Mesenchymal stem cell (in vitro differentiated cells and primary cell): ENCODE measurements at regions not wholly inside any gene's neighbourhood (a gene's known extent, or its start where the extent isn't known, plus 50 kb on each side); places are given as distances from the start of the nearest gene placed in this dataset.
A peak's percentile ranks its signal among the peaks of the same experiment; 100 is the strongest.

ENCODE experiments used
- DNase-seq: peaks from one replicate; pipeline ENCODE4 v3.0.0-alpha.2; 2013
- H2AFZ ChIP-seq: one replicate; pipeline ENCODE4 v1.6.1; 2013; ENCODE audit warnings: low read depth, mild to moderate bottlenecking, control low read depth, inconsistent platforms, low read length, moderate library complexity
- H2AK5ac ChIP-seq: 2 replicates; pipeline ENCODE4 v1.6.1; 2013; ENCODE audit warnings: low read length, moderate library complexity, mild to moderate bottlenecking, inconsistent platforms; ENCODE audit not compliant: severe bottlenecking
- H2BK120ac ChIP-seq: one replicate; pipeline ENCODE4 v1.6.1; 2013; ENCODE audit warnings: low read depth, mild to moderate bottlenecking, inconsistent platforms, low read length, moderate library complexity
- H2BK12ac ChIP-seq, 2 experiments: one replicate each; pipeline ENCODE4 v1.6.1; 2013; ENCODE audit warnings: inconsistent platforms in 2 of 2, low read length in 2 of 2, mild to moderate bottlenecking in 2 of 2, moderate library complexity in 2 of 2, control low read depth in 1 of 2
- H2BK15ac ChIP-seq: one replicate; pipeline ENCODE4 v1.6.1; 2013; ENCODE audit warnings: mild to moderate bottlenecking, low read depth, inconsistent platforms; ENCODE audit not compliant: poor library complexity, severe bottlenecking
- H2BK5ac ChIP-seq: 2 replicates; pipeline ENCODE4 v1.6.1; 2013; ENCODE audit warnings: low read depth, mild to moderate bottlenecking, low read length, control low read depth, inconsistent platforms; ENCODE audit not compliant: poor library complexity, severe bottlenecking
- H3K14ac ChIP-seq, 2 experiments: one replicate each; pipeline ENCODE4 v1.6.1; 2013; ENCODE audit warnings: inconsistent platforms in 2 of 2, low read length in 2 of 2, control low read depth in 1 of 2, mild to moderate bottlenecking in 1 of 2, moderate library complexity in 1 of 2
- H3K18ac ChIP-seq, 2 experiments: one replicate each; pipeline ENCODE4 v1.6.1; 2013; ENCODE audit warnings: inconsistent platforms in 2 of 2, low read length in 2 of 2, control low read depth in 1 of 2, low read depth in 1 of 2, mild to moderate bottlenecking in 1 of 2
- H3K23ac ChIP-seq, 2 experiments: one replicate each; pipeline ENCODE4 v1.6.1; 2013; ENCODE audit warnings: inconsistent platforms in 2 of 2, low read length in 2 of 2, mild to moderate bottlenecking in 2 of 2, moderate library complexity in 2 of 2, control low read depth in 1 of 2
- H3K27ac ChIP-seq: 2 replicates; pipeline ENCODE4 v1.5.1; 2013; ENCODE audit warnings: mild to moderate bottlenecking, moderate library complexity, low read length, control low read depth, inconsistent platforms; ENCODE audit not compliant: poor library complexity, severe bottlenecking
- H3K27me3 ChIP-seq, 2 experiments: 2 replicates each; pipeline versions ENCODE4 v1.6.1 to v1.7.0; 2013; ENCODE audit warnings: low read length in 2 of 2, mild to moderate bottlenecking in 2 of 2, moderate library complexity in 2 of 2, control low read depth in 1 of 2, inconsistent platforms in 1 of 2; ENCODE audit not compliant: control insufficient read depth in 1 of 2, insufficient read depth in 1 of 2
- H3K36me3 ChIP-seq, 2 experiments: 2 replicates each; pipeline versions ENCODE4 v1.6.1 to v1.7.0; 2013; ENCODE audit warnings: low read length in 2 of 2, control low read depth in 1 of 2, inconsistent platforms in 1 of 2, low read depth in 1 of 2, mild to moderate bottlenecking in 1 of 2; ENCODE audit not compliant: insufficient read depth in 2 of 2, control insufficient read depth in 1 of 2
- H3K4ac ChIP-seq, 2 experiments: one replicate each; pipeline ENCODE4 v1.6.1; 2013; ENCODE audit warnings: inconsistent platforms in 2 of 2, low read length in 2 of 2, mild to moderate bottlenecking in 2 of 2, moderate library complexity in 2 of 2, control low read depth in 1 of 2, low read depth in 1 of 2
- H3K4me1 ChIP-seq: 2 replicates; pipeline ENCODE4 v1.6.1; 2013; ENCODE audit warnings: low read depth, low read length, control low read depth; ENCODE audit not compliant: control insufficient read depth, insufficient read depth
- H3K4me2 ChIP-seq: 2 replicates; pipeline ENCODE4 v1.6.1; 2013; ENCODE audit warnings: low read length, mild to moderate bottlenecking, inconsistent platforms; ENCODE audit not compliant: poor library complexity, severe bottlenecking
- H3K4me3 ChIP-seq, 2 experiments: 2 replicates each; pipeline versions ENCODE4 v1.5.1 to v1.7.0; 2013; ENCODE audit warnings: low read length in 2 of 2, mild to moderate bottlenecking in 2 of 2, control low read depth in 1 of 2, low read depth in 1 of 2; ENCODE audit not compliant: insufficient read depth in 1 of 2
- H3K79me1 ChIP-seq: replicated peaks from 2 replicates; pipeline ENCODE4 v1.6.1; 2013; ENCODE audit warnings: mild to moderate bottlenecking, control low read depth, low read length, inconsistent platforms; ENCODE audit not compliant: poor library complexity, severe bottlenecking
- H3K9ac ChIP-seq: 2 replicates; pipeline ENCODE4 v1.7.0; 2013; ENCODE audit warnings: mild to moderate bottlenecking, low read length, moderate library complexity
- H3K9me3 ChIP-seq: 2 replicates; pipeline ENCODE4 v1.7.0; 2013; ENCODE audit warnings: mild to moderate bottlenecking, low read length; ENCODE audit not compliant: control insufficient read depth
- H4K8ac ChIP-seq: one replicate; pipeline ENCODE4 v1.6.1; 2013; ENCODE audit warnings: inconsistent platforms, mild to moderate bottlenecking, low read length, moderate library complexity
- H4K91ac ChIP-seq: one replicate; pipeline ENCODE4 v1.6.1; 2013; ENCODE audit warnings: mild to moderate bottlenecking, low read length, inconsistent platforms
- WGBS: methylation state at CpG from one replicate; pipeline ENCODE4 v1.1.7; 2013; ENCODE audit warnings: mixed read lengths; 5-methylcytosine and 5-hydroxymethylcytosine counted together

DNA sequence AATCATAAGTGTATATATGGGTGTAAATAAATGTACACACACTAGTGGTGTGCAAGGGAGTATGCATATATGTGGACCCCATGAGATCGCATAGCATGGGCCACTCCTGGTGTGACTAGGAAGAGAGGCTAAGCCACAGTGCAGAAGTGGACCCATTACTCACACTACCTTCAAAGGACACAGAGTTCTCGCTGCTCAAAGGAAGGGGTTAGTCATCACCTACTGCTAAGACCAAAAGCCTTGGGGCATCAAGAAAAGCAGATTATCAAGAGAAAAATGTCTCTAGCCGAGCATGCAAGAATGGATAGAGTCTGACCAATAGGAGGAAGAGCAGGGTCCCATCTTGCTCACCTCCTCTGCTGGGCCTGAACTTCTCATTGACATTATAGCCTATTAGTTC, 195.5 kb downstream of the MAFB start:
- Histone ChIP-seq H3K9ac (no peak overlapping the region), H4K8ac (no peak overlapping the region), H3K23ac (no peak overlapping the region), H2BK12ac (no peak overlapping the region), H3K14ac (no peak overlapping the region), H4K91ac (no peak overlapping the region), H3K79me1 (no peaks in the 10 kb centered on the region), H3K18ac (no peak overlapping the region), H2BK5ac (no peak overlapping the region), H3K36me3 (no peaks in the 10 kb centered on the region), H3K4me3 (no peak overlapping the region), H3K9me3 (no peaks in the 10 kb centered on the region), H3K27ac (no peak overlapping the region), H3K4me1 (peaks cover 3% of the 10 kb centered on the region), H2AK5ac (no peak overlapping the region), H2AFZ (no peak overlapping the region), H2BK15ac (no peak overlapping the region), H3K4ac (no peak overlapping the region), H3K27me3 (peaks cover 0 to 7% of the 10 kb centered on the region in 2 experiments), H2BK120ac (no peak overlapping the region), H3K4me2 (no peak overlapping the region)
- WGBS, result 61% methylated on average over 3 of the region's 3 CpGs
- no peak for DNase-seq

- no peak overlapping the region for H3K14ac ChIP-seq
- peaks cover 3% of the 10 kb centered on the region for H3K4me1 ChIP-seq
- H3K79me1 ChIP-seq, result no peaks in the 10 kb centered on the region
- H3K23ac ChIP-seq, result no peak overlapping the region
- no peak overlapping the region for H2AK5ac ChIP-seq
- peak overlapping the region in 1 of 2 experiments; percentile 18 for H2BK12ac ChIP-seq
- no peak overlapping the region for H4K91ac ChIP-seq
- no peaks in the 10 kb centered on the region for H3K36me3 ChIP-seq
- H3K27me3 ChIP-seq, result peaks cover 0 to 7% of the 10 kb centered on the region in 2 experiments
- no peak overlapping the region for H3K27ac ChIP-seq
- peak; percentile 37 for DNase-seq
- H3K4me3 ChIP-seq, result no peak overlapping the region
- no peak overlapping the region for H4K8ac ChIP-seq
- H2BK120ac ChIP-seq, result no peak overlapping the region
- H3K9ac ChIP-seq, result no peak overlapping the region
- no peak overlapping the region for H3K4ac ChIP-seq
- H3K4me2 ChIP-seq, result no peak overlapping the region
- no peak overlapping the region for H2BK5ac ChIP-seq
- no peak overlapping the region for H2BK15ac ChIP-seq
- H3K9me3 ChIP-seq, result no peaks in the 10 kb centered on the region
- no peak overlapping the region for H3K18ac ChIP-seq
- H2AFZ ChIP-seq, result no peak overlapping the region
- WGBS, result 81% methylated on average over 4 of the region's 4 CpGs
Observed at GRCh38 chr20:40493071-40493470, 196.0 kb downstream of the MAFB start.

DNA sequence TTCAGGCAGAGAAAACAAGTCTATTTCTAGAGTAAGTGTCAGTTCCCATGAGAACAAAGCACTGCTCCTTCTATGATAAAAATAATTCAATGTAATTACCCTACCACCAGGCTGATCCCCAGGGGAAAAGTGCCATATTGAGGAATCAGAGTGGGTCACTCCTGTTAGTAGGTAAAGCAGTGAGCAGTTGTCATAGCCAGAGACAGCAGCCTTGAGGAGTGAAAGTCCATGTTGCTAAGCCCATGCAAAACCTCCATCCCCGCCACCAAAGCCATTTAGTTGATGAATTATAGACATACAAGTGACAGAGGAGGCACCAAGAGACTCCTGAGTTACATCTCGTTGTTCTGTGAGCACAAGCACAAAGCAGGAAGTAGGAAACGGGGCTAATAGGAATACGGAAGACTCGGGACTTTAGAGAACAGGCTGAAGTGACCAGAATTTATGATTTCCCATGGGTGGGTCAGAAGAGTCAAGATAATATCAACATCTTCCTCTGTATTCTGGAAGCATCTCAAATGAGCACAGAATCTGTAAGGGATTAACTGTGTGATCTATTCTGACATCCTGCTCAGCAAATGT, 197.9 kb downstream of the MAFB start:
- Histone ChIP-seq H2BK12ac (no peak overlapping the region), H3K36me3 (no peaks in the 10 kb centered on the region), H4K8ac (no peak overlapping the region), H2AK5ac (no peak overlapping the region), H3K9ac (no peak overlapping the region), H3K4me2 (no peak overlapping the region), H3K9me3 (no peaks in the 10 kb centered on the region), H3K18ac (no peak overlapping the region), H2AFZ (peak overlapping the region; percentile 48), H3K79me1 (no peaks in the 10 kb centered on the region), H3K27ac (no peak overlapping the region), H4K91ac (no peak overlapping the region), H3K4me1 (peaks cover 3% of the 10 kb centered on the region), H3K23ac (no peak overlapping the region), H3K4me3 (no peak overlapping the region), H2BK5ac (no peak overlapping the region), H3K14ac (no peak overlapping the region), H3K27me3 (peaks cover 0 to 7% of the 10 kb centered on the region in 2 experiments), H2BK120ac (no peak overlapping the region), H3K4ac (no peak overlapping the region), H2BK15ac (no peak overlapping the region)
- 9% methylated on average over 4 of the region's 5 CpGs for WGBS
- no peak for DNase-seq

DNA sequence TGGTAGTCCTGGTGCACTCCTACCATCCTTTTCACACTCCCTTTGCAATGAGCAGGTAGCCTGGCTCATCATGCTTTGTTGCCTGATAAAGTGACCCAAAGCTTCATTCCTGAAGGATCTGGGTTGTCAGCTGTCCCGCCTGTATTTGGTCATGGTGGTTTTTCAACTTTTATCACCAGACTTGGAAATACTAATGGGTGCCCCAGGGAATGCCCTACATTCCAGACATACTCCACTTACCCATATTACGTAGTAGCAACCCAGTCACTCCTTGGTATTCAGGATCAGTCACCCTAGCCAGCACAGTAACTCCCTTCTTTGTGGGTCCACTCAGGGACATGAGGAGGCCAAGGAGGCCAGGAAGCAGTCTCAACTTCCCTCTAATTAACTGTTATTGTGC, 199.2 kb downstream of the MAFB start:
- Histone ChIP-seq H3K36me3 (no peaks in the 10 kb centered on the region), H2AK5ac (no peak overlapping the region), H3K9me3 (no peaks in the 10 kb centered on the region), H4K91ac (no peak overlapping the region), H3K9ac (no peak overlapping the region), H3K79me1 (no peaks in the 10 kb centered on the region), H2BK5ac (no peak overlapping the region), H3K27me3 (peaks cover 0 to 7% of the 10 kb centered on the region in 2 experiments), H3K23ac (no peak overlapping the region), H2AFZ (no peak overlapping the region), H3K4ac (no peak overlapping the region), H3K4me3 (no peak overlapping the region), H4K8ac (no peak overlapping the region), H3K4me2 (no peak overlapping the region), H3K27ac (no peak overlapping the region), H3K18ac (no peak overlapping the region), H2BK120ac (no peak overlapping the region), H3K4me1 (peaks cover 3% of the 10 kb centered on the region), H3K14ac (no peak overlapping the region), H2BK12ac (no peak overlapping the region), H2BK15ac (no peak overlapping the region)
- DNase-seq, result no peak
- WGBS, result 43% methylated on average over 2 of the region's 2 CpGs
